H1 (cell line): ENCODE measurements at regions not wholly inside any gene's neighbourhood (a gene's known extent, or its start where the extent isn't known, plus 50 kb on each side); places are given as distances from the start of the nearest gene placed in this dataset.

Experiments used
- ATF3 ChIP-seq: IDR thresholded peaks from 2 replicates; pipeline ENCODE4 v1.6.1; 2011; ENCODE audit warnings: low read depth, mild to moderate bottlenecking, low read length; ENCODE audit not compliant: insufficient read depth
- BRCA1 ChIP-seq: IDR thresholded peaks from 2 replicates; pipeline ENCODE4 v1.6.1; 2012; ENCODE audit warnings: low read depth, low read length, improper control_type of control experiment

- TF ChIP-seq BRCA1 (no peak), ATF3 (no peak)
These were observed 763.7 kb upstream of the PHF14 start (continued) for GRCh38 chr7:10210000-10210399.
